ENCODE measurements at regions not wholly inside any gene's neighbourhood (a gene's known extent, or its start where the extent isn't known, plus 50 kb on each side); places are given as distances from the start of the nearest gene placed in this dataset.

- dilution Hi-C loops (cut with MboI; ENCODE audit: extremely low pct_ligation_motif_present, low sequenced_read_pairs): no loop called here
- Histone ChIP-seq H3K27ac (ENCODE audit: control insufficient read depth, insufficient read depth, low read length) (no peak overlapping the region), H3K4me1 (ENCODE audit: control insufficient read depth, extremely low read depth, insufficient read depth, low read length) (no peaks in the 10 kb centered on the region), H3K9ac (ENCODE audit: control insufficient read depth, extremely low read depth, insufficient read depth, low read length) (no peak overlapping the region), H3K36me3 (ENCODE audit: control insufficient read depth in 2 of 2, extremely low read depth in 1 of 2, insufficient read depth in 2 of 2, low read length in 2 of 2) (no peaks in the 10 kb centered on the region), H3K9me3 (ENCODE audit: control insufficient read depth, low read depth, low read length) (no peaks in the 10 kb centered on the region), H3K27me3 (ENCODE audit: control insufficient read depth, extremely low read depth, insufficient read depth, low read length) (no peaks in the 10 kb centered on the region), H3K4me2 (ENCODE audit: control insufficient read depth, extremely low read depth, insufficient read depth, low read depth, low read length) (no peak overlapping the region), H3K79me2 (ENCODE audit: control insufficient read depth, insufficient read depth, low read length) (no peaks in the 10 kb centered on the region), H2AFZ (ENCODE audit: control insufficient read depth, low read length) (no peak overlapping the region), H3K4me3 (ENCODE audit: control insufficient read depth in 2 of 3, extremely low read depth in 1 of 3, insufficient read depth in 2 of 3, low read depth in 1 of 3, low read length in 3 of 3) (no peak overlapping the region), H3K9me1 (ENCODE audit: control insufficient read depth, extremely low read depth, insufficient read depth, low read length) (no peaks in the 10 kb centered on the region), H4K20me1 (ENCODE audit: control insufficient read depth, extremely low read depth, insufficient read depth, low read length) (no peaks in the 10 kb centered on the region)
- TF ChIP-seq EZH2 (IDR thresholded peaks at IDR 0.05; ENCODE audit: low read length) (no peak), CTCF (optimal IDR thresholded peaks at IDR 0.05 in 1 of 3, IDR thresholded peaks at IDR 0.05 in 1 of 3, conservative IDR thresholded peaks at IDR 0.05 in 1 of 3; ENCODE audit: extremely low read depth in 1 of 3, insufficient read depth in 2 of 3, low read length in 3 of 3) (no peak)
- FAIRE-seq (no peak), DNase-seq (ENCODE audit: low read depth, low spot score) (no peak)
These were observed 198.8 kb upstream of the NOX3 start for GRCh38 chr6:155654474-155654873.

GRCh38 chr6:155648301-155648700 lies 192.7 kb upstream of the NOX3 start:
- TF ChIP-seq CTCF (optimal IDR thresholded peaks at IDR 0.05 in 1 of 3, IDR thresholded peaks at IDR 0.05 in 1 of 3, conservative IDR thresholded peaks at IDR 0.05 in 1 of 3; ENCODE audit: extremely low read depth in 1 of 3, insufficient read depth in 2 of 3, low read length in 3 of 3): no peak
- TF ChIP-seq EZH2 (IDR thresholded peaks at IDR 0.05; ENCODE audit: low read length): no peak
- Histone ChIP-seq H3K9me1 (ENCODE audit: control insufficient read depth, extremely low read depth, insufficient read depth, low read length) (no peaks in the 10 kb centered on the region), H3K4me3 (ENCODE audit: control insufficient read depth in 2 of 3, extremely low read depth in 1 of 3, insufficient read depth in 2 of 3, low read depth in 1 of 3, low read length in 3 of 3) (no peak overlapping the region), H3K36me3 (ENCODE audit: control insufficient read depth in 2 of 2, extremely low read depth in 1 of 2, insufficient read depth in 2 of 2, low read length in 2 of 2) (no peaks in the 10 kb centered on the region), H3K4me2 (ENCODE audit: control insufficient read depth, extremely low read depth, insufficient read depth, low read depth, low read length) (no peak overlapping the region), H3K27me3 (ENCODE audit: control insufficient read depth, extremely low read depth, insufficient read depth, low read length) (no peaks in the 10 kb centered on the region), H4K20me1 (ENCODE audit: control insufficient read depth, extremely low read depth, insufficient read depth, low read length) (no peaks in the 10 kb centered on the region), H2AFZ (ENCODE audit: control insufficient read depth, low read length) (no peak overlapping the region), H3K4me1 (ENCODE audit: control insufficient read depth, extremely low read depth, insufficient read depth, low read length) (no peaks in the 10 kb centered on the region), H3K9ac (ENCODE audit: control insufficient read depth, extremely low read depth, insufficient read depth, low read length) (no peak overlapping the region), H3K27ac (ENCODE audit: control insufficient read depth, insufficient read depth, low read length) (no peak overlapping the region), H3K79me2 (ENCODE audit: control insufficient read depth, insufficient read depth, low read length) (no peaks in the 10 kb centered on the region), H3K9me3 (ENCODE audit: control insufficient read depth, low read depth, low read length) (no peaks in the 10 kb centered on the region)
- DNase-seq (ENCODE audit: low read depth, low spot score) (no peak), FAIRE-seq (no peak)
- dilution Hi-C loops (cut with MboI; ENCODE audit: extremely low pct_ligation_motif_present, low sequenced_read_pairs): no loop called here

All from keratinocyte (primary cell).